H9 (cell line): ENCODE measurements at regions not wholly inside any gene's neighbourhood (a gene's known extent, or its start where the extent isn't known, plus 50 kb on each side); places are given as distances from the start of the nearest gene placed in this dataset.

Experiments used
- DNase-seq: peaks from one replicate; pipeline ENCODE4 v3.0.0-alpha.2; 2017
- H2AFZ ChIP-seq: one replicate; pipeline ENCODE4 v1.6.1; 2013; ENCODE audit warnings: mild to moderate bottlenecking, low read length, control low read depth, moderate library complexity
- H2AK5ac ChIP-seq: 2 replicates; pipeline ENCODE4 v1.6.1; 2013; ENCODE audit warnings: low read length, control low read depth, mixed read lengths; ENCODE audit not compliant: insufficient read length
- H2BK120ac ChIP-seq: one replicate; pipeline ENCODE4 v1.6.1; 2013; ENCODE audit warnings: low read depth, mild to moderate bottlenecking, low read length, control low read depth, inconsistent platforms; ENCODE audit not compliant: poor library complexity, severe bottlenecking
- H2BK12ac ChIP-seq: 2 replicates; pipeline ENCODE4 v1.6.1; 2013; ENCODE audit warnings: low read length, control low read depth, mixed read lengths, low read depth; ENCODE audit not compliant: insufficient read length
- H2BK15ac ChIP-seq: 2 replicates; pipeline ENCODE4 v1.6.1; 2013; ENCODE audit warnings: low read depth, low read length, control low read depth
- H2BK20ac ChIP-seq: one replicate; pipeline ENCODE4 v1.6.1; 2013; ENCODE audit warnings: low read depth, mild to moderate bottlenecking, low read length, control low read depth, inconsistent platforms; ENCODE audit not compliant: poor library complexity, severe bottlenecking
- H2BK5ac ChIP-seq: 2 replicates; pipeline ENCODE4 v1.6.1; 2013; ENCODE audit warnings: low read length, control low read depth, mixed read lengths; ENCODE audit not compliant: insufficient read length
- H3K14ac ChIP-seq: 2 replicates; pipeline ENCODE4 v1.6.1; 2013; ENCODE audit warnings: low read length, control low read depth; ENCODE audit not compliant: insufficient read depth
- H3K18ac ChIP-seq: 2 replicates; pipeline ENCODE4 v1.6.1; 2013; ENCODE audit warnings: low read depth, mild to moderate bottlenecking, mixed read lengths, low read length, control low read depth; ENCODE audit not compliant: insufficient read length
- H3K23ac ChIP-seq: 2 replicates; pipeline ENCODE4 v1.6.1; 2013; ENCODE audit warnings: low read length, control low read depth, mixed read lengths, low read depth; ENCODE audit not compliant: insufficient read length
- H3K23me2 ChIP-seq: 2 replicates; pipeline ENCODE4 v1.6.1; 2013; ENCODE audit warnings: low read depth, mild to moderate bottlenecking, mixed read lengths, low read length, control low read depth; ENCODE audit not compliant: insufficient read length, poor library complexity, severe bottlenecking
- H3K27ac ChIP-seq: 2 replicates; pipeline ENCODE4 v1.5.1; 2013; ENCODE audit warnings: low read length, control low read depth, mixed read lengths, low read depth; ENCODE audit not compliant: insufficient read length
- H3K27me3 ChIP-seq: 2 replicates; pipeline ENCODE4 v1.6.1; 2013; ENCODE audit warnings: low read length, control low read depth, inconsistent platforms; ENCODE audit not compliant: insufficient read depth
- H3K4ac ChIP-seq: 2 replicates; pipeline ENCODE4 v1.6.1; 2013; ENCODE audit warnings: low read depth, mild to moderate bottlenecking, control low read depth, inconsistent platforms, low read length, moderate library complexity
- H3K4me1 ChIP-seq: 2 replicates; pipeline ENCODE4 v1.6.1; 2013; ENCODE audit warnings: low read length, control low read depth, inconsistent platforms; ENCODE audit not compliant: insufficient read depth
- H3K4me2 ChIP-seq: 2 replicates; pipeline ENCODE4 v1.6.1; 2013; ENCODE audit warnings: low read length, control low read depth, mixed read lengths; ENCODE audit not compliant: insufficient read length, insufficient read depth
- H3K56ac ChIP-seq: 2 replicates; pipeline ENCODE4 v1.6.1; 2013; ENCODE audit warnings: low read depth, mild to moderate bottlenecking, mixed read lengths, low read length, control low read depth; ENCODE audit not compliant: insufficient read length
- H3K79me1 ChIP-seq: 2 replicates; pipeline ENCODE4 v1.6.1; 2013; ENCODE audit warnings: low read depth, mild to moderate bottlenecking, moderate library complexity, low read length, control low read depth, inconsistent platforms; ENCODE audit not compliant: insufficient read depth, poor library complexity, severe bottlenecking
- H3K79me2 ChIP-seq: 2 replicates; pipeline ENCODE4 v1.6.1; 2013; ENCODE audit warnings: low read length, control low read depth, inconsistent platforms; ENCODE audit not compliant: insufficient read depth
- H3K9ac ChIP-seq: 2 replicates; pipeline ENCODE4 v1.6.1; 2013; ENCODE audit warnings: low read length, control low read depth, mixed read lengths; ENCODE audit not compliant: insufficient read length; ENCODE audit errors: extremely low read depth
- H3K9me3 ChIP-seq: one replicate; pipeline ENCODE4 v1.6.1; 2013; ENCODE audit warnings: low read depth, low read length, inconsistent platforms; ENCODE audit not compliant: control insufficient read depth
- H3T11ph ChIP-seq: one replicate; pipeline ENCODE4 v1.6.1; 2013; ENCODE audit warnings: mild to moderate bottlenecking, low read length, control low read depth, inconsistent platforms
- H4K20me1 ChIP-seq: one replicate; pipeline ENCODE4 v1.6.1; 2013; ENCODE audit not compliant: control insufficient read depth, insufficient read length, insufficient read depth
- H4K5ac ChIP-seq: 2 replicates; pipeline ENCODE4 v1.6.1; 2013; ENCODE audit warnings: low read depth, mild to moderate bottlenecking, mixed read lengths, low read length, control low read depth; ENCODE audit not compliant: insufficient read length
- H4K8ac ChIP-seq: replicated peaks from 2 replicates; pipeline ENCODE4 v1.6.1; 2013; ENCODE audit warnings: low read length, control low read depth, mixed read lengths, low read depth; ENCODE audit not compliant: insufficient read length
- H4K91ac ChIP-seq: 2 replicates; pipeline ENCODE4 v1.6.1; 2013; ENCODE audit warnings: low read depth, mild to moderate bottlenecking, moderate library complexity, mixed read lengths, low read length, control low read depth; ENCODE audit not compliant: insufficient read length
- H3K27ac Mint-ChIP-seq, 3 experiments: 2 replicates in 2 of 3; 3 replicates in 1 of 3; pipeline ENCODE4 v1.8.0; 2020 to 2021; ENCODE audit warnings: mixed read lengths in 3 of 3, mild to moderate bottlenecking in 1 of 3, moderate library complexity in 1 of 3
- H3K27me3 Mint-ChIP-seq: 2 replicates; pipeline ENCODE4 v1.8.0; 2021; ENCODE audit warnings: low read depth, mild to moderate bottlenecking, moderate library complexity, mixed read lengths
- H3K36me3 Mint-ChIP-seq, 3 experiments: 2 replicates in 2 of 3; 3 replicates in 1 of 3; pipeline ENCODE4 v1.8.0; 2020 to 2021; ENCODE audit warnings: low read depth in 3 of 3, mixed read lengths in 3 of 3; ENCODE audit not compliant: insufficient read depth in 1 of 3
- H3K4me1 Mint-ChIP-seq, 2 experiments: 2 replicates each; pipeline ENCODE4 v1.8.0; 2020; ENCODE audit warnings: mixed read lengths in 2 of 2
- H3K4me3 Mint-ChIP-seq, 2 experiments: 2 replicates in 1 of 2; 3 replicates in 1 of 2; pipeline ENCODE4 v1.8.0; 2020 to 2021; ENCODE audit warnings: mild to moderate bottlenecking in 2 of 2, mixed read lengths in 2 of 2, moderate library complexity in 1 of 2
- H3K9me3 Mint-ChIP-seq, 2 experiments: 2 replicates in 1 of 2; 3 replicates in 1 of 2; pipeline ENCODE4 v1.8.0; 2020; ENCODE audit warnings: mild to moderate bottlenecking in 2 of 2, mixed read lengths in 2 of 2, moderate library complexity in 1 of 2
- WGBS: extraction: QIAGEN DNeasy Blood & Tissue Kit; methylation state at CpG from one replicate; pipeline ENCODE4 v1.1.7; 2013; ENCODE audit warnings: missing lambda C conversion rate, low lambda C conversion rate, mixed read lengths; ENCODE audit not compliant: insufficient read length; ENCODE audit errors: extremely low coverage; 5-methylcytosine and 5-hydroxymethylcytosine counted together
- TF ChIP-seq, protein P1 (sequence below): fragments of 200-600 bp; sonication (generic); conservative IDR thresholded peaks from 3 replicates; pipeline ENCODE4 v1.8.0; 2021; ENCODE audit warnings: antibody characterized with exemption, mild to moderate bottlenecking

DNA sequence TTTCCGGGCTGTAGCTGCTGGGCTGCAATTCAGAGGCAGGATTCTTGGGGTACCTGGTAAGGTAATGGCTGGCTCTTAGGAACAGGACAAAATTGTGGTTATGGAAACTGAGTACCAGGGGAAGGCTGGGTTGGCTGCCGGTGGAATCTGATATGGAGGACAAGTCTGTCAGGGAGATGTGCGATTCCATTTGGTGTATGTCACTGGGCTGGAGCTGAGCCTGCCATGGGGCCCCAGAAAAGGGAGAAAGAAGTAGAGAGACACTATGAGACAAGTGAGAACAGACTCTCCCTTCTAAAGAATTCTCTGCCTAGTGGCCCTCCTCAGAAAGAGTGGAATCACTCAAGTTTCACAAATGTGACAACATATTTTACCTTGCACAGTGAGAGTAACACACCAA is 368.2 kb upstream of the ROPN1 start:
- H2AK5ac ChIP-seq, result no peak overlapping the region
- Mint-ChIP-seq H3K9me3 (0 out of 5 replicates have a peak, but pooled peaks cover 0 to 2% of the 10 kb centered on the region in 2 experiments), H3K27ac (peak overlapping the region; percentile 79 to 96 (median 88)), H3K4me3 (peak overlapping the region in 1 of 2 experiments; percentile 39; a peak in 1 of 5 replicates), H3K4me1 (peaks cover 22 to 24% of the 10 kb centered on the region in 2 experiments), H3K36me3 (peaks cover 0 to 2% (median 0%) of the 10 kb centered on the region in 3 experiments; a peak in 1 of 7 replicates), H3K27me3 (no peaks in the 10 kb centered on the region)
- no peak overlapping the region for H2AFZ ChIP-seq
- H2BK120ac ChIP-seq, result no peak overlapping the region
- H2BK5ac ChIP-seq, result no peak overlapping the region
- no peaks in the 10 kb centered on the region for H3K79me1 ChIP-seq
- H3K23ac ChIP-seq, result no peak overlapping the region
- no peak overlapping the region for H3K4me2 ChIP-seq
- H3K18ac ChIP-seq, result peak overlapping the region; percentile 11
- H3T11ph ChIP-seq, result no peak overlapping the region
- TF ChIP-seq, protein P1, sequence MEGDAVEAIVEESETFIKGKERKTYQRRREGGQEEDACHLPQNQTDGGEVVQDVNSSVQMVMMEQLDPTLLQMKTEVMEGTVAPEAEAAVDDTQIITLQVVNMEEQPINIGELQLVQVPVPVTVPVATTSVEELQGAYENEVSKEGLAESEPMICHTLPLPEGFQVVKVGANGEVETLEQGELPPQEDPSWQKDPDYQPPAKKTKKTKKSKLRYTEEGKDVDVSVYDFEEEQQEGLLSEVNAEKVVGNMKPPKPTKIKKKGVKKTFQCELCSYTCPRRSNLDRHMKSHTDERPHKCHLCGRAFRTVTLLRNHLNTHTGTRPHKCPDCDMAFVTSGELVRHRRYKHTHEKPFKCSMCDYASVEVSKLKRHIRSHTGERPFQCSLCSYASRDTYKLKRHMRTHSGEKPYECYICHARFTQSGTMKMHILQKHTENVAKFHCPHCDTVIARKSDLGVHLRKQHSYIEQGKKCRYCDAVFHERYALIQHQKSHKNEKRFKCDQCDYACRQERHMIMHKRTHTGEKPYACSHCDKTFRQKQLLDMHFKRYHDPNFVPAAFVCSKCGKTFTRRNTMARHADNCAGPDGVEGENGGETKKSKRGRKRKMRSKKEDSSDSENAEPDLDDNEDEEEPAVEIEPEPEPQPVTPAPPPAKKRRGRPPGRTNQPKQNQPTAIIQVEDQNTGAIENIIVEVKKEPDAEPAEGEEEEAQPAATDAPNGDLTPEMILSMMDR, result no peak
- no peaks in the 10 kb centered on the region for H3K23me2 ChIP-seq
- H3K4me1 ChIP-seq, result peaks cover 6% of the 10 kb centered on the region; the same call in 1 of the 2 replicates
- H2BK20ac ChIP-seq, result no peak overlapping the region
- peak overlapping the region; percentile 94 for H2BK12ac ChIP-seq
- H4K91ac ChIP-seq, result peak overlapping the region; percentile 76
- H3K27me3 ChIP-seq, result no peaks in the 10 kb centered on the region
- no peak overlapping the region for H4K8ac ChIP-seq
- no peak overlapping the region; the same call in 1 of the 2 replicates for H3K4ac ChIP-seq
- H3K9ac ChIP-seq, result no peak overlapping the region
- no peaks in the 10 kb centered on the region for H3K79me2 ChIP-seq
- no peak overlapping the region for H4K5ac ChIP-seq
- no CpG with 5 or more reads among the region's 3 CpGs for WGBS
- H2BK15ac ChIP-seq, result no peak overlapping the region
- no peak overlapping the region for H3K14ac ChIP-seq
- H3K27ac ChIP-seq, result no peak overlapping the region
- no peaks in the 10 kb centered on the region for H4K20me1 ChIP-seq
- no peaks in the 10 kb centered on the region for H3K9me3 ChIP-seq
- no peak for DNase-seq
- H3K56ac ChIP-seq, result no peak overlapping the region
